ENCODE measurements at regions not wholly inside any gene's neighbourhood (a gene's known extent, or its start where the extent isn't known, plus 50 kb on each side); places are given as distances from the start of the nearest gene placed in this dataset.

GRCh38 chr18:77896586-77897252 is 647.1 kb downstream of the GALR1 start:
- no peak for TF ChIP-seq CTCF (IDR thresholded peaks at IDR 0.05)

- no peak for TF ChIP-seq CTCF (IDR thresholded peaks at IDR 0.05)
Measured at GRCh38 chr18:77897606-77898005, 648.0 kb downstream of the GALR1 start.

GRCh38 chr18:77899972-77900754 is 650.5 kb downstream of the GALR1 start:
- peak; percentile 100 for TF ChIP-seq CTCF (IDR thresholded peaks at IDR 0.05)

- no peak for TF ChIP-seq CTCF (IDR thresholded peaks at IDR 0.05)
Measured at GRCh38 chr18:77905011-77905410, 655.4 kb downstream of the GALR1 start.

GRCh38 chr18:77905449-77906055 is 655.9 kb downstream of the GALR1 start:
- no peak for TF ChIP-seq CTCF (IDR thresholded peaks at IDR 0.05)

GRCh38 chr18:77906103-77906892 is 656.6 kb downstream of the GALR1 start:
- TF ChIP-seq CTCF (IDR thresholded peaks at IDR 0.05), result no peak

- no peak for TF ChIP-seq CTCF (IDR thresholded peaks at IDR 0.05)
Measured at GRCh38 chr18:77910347-77910746, 660.7 kb downstream of the GALR1 start.

Data from LNCAP (cell line).